ENCODE measurements at regions not wholly inside any gene's neighbourhood (a gene's known extent, or its start where the extent isn't known, plus 50 kb on each side); places are given as distances from the start of the nearest gene placed in this dataset.

GRCh38 chr18:70496353-70497294 is 207.8 kb downstream of the SOCS6 start:
- H3K4me1 ChIP-seq (ENCODE audit: control insufficient read depth in 2 of 3, insufficient read depth in 2 of 3, low read depth in 1 of 3, low read length in 3 of 3), result no peaks in the 10 kb centered on the region
- TF ChIP-seq CTCF (IDR thresholded peaks at IDR 0.05; ENCODE audit: borderline replicate concordance, extremely low read depth, insufficient read depth), result no peak
- no peak overlapping the region for H3K4me3 ChIP-seq (ENCODE audit: low read length in 3 of 3)
- H3K36me3 ChIP-seq (ENCODE audit: control insufficient read depth in 2 of 3, insufficient read depth in 3 of 3, low read length in 3 of 3), result no peaks in the 10 kb centered on the region
- H3K27ac ChIP-seq (ENCODE audit: low read depth in 2 of 2, low read length in 2 of 2), result no peak overlapping the region
- no peak for FAIRE-seq
- intact Hi-C loops (cut with DNase I), result no loop called here
- DNase-seq, result no peak
- no peaks in the 10 kb centered on the region for H3K27me3 ChIP-seq (ENCODE audit: control insufficient read depth, insufficient read depth, low read length)
- H3K9ac ChIP-seq (ENCODE audit: low read length in 3 of 3), result no peak overlapping the region
- H3K9me3 ChIP-seq (ENCODE audit: control insufficient read depth in 2 of 3, insufficient read depth in 1 of 3, low read length in 3 of 3), result no peaks in the 10 kb centered on the region

- TF ChIP-seq CTCF (IDR thresholded peaks at IDR 0.05; ENCODE audit: borderline replicate concordance, extremely low read depth, insufficient read depth), result no peak
- intact Hi-C loops (cut with DNase I), result no loop called here
- no peak for DNase-seq
- no peak overlapping the region for H3K4me3 ChIP-seq (ENCODE audit: low read length in 3 of 3)
- no peak overlapping the region for H3K9ac ChIP-seq (ENCODE audit: low read length in 3 of 3)
- no peaks in the 10 kb centered on the region for H3K4me1 ChIP-seq (ENCODE audit: control insufficient read depth in 2 of 3, insufficient read depth in 2 of 3, low read depth in 1 of 3, low read length in 3 of 3)
- no peaks in the 10 kb centered on the region for H3K27me3 ChIP-seq (ENCODE audit: control insufficient read depth, insufficient read depth, low read length)
- no peak for FAIRE-seq
- no peaks in the 10 kb centered on the region for H3K9me3 ChIP-seq (ENCODE audit: control insufficient read depth in 2 of 3, insufficient read depth in 1 of 3, low read length in 3 of 3)
- H3K27ac ChIP-seq (ENCODE audit: low read depth in 2 of 2, low read length in 2 of 2), result no peak overlapping the region
- no peaks in the 10 kb centered on the region for H3K36me3 ChIP-seq (ENCODE audit: control insufficient read depth in 2 of 3, insufficient read depth in 3 of 3, low read length in 3 of 3)
Measured at GRCh38 chr18:70494524-70494923, 205.7 kb downstream of the SOCS6 start.

GRCh38 chr18:70493461-70493860 is 204.6 kb downstream of the SOCS6 start:
- no peak for TF ChIP-seq CTCF (IDR thresholded peaks at IDR 0.05; ENCODE audit: borderline replicate concordance, extremely low read depth, insufficient read depth)
- intact Hi-C loops (cut with DNase I), result no loop called here
- H3K4me3 ChIP-seq (ENCODE audit: low read length in 3 of 3), result no peak overlapping the region
- no peak for FAIRE-seq
- H3K27ac ChIP-seq (ENCODE audit: low read depth in 2 of 2, low read length in 2 of 2), result no peak overlapping the region
- H3K9ac ChIP-seq (ENCODE audit: low read length in 3 of 3), result no peak overlapping the region
- H3K4me1 ChIP-seq (ENCODE audit: control insufficient read depth in 2 of 3, insufficient read depth in 2 of 3, low read depth in 1 of 3, low read length in 3 of 3), result no peaks in the 10 kb centered on the region
- H3K27me3 ChIP-seq (ENCODE audit: control insufficient read depth, insufficient read depth, low read length), result no peaks in the 10 kb centered on the region
- H3K9me3 ChIP-seq (ENCODE audit: control insufficient read depth in 2 of 3, insufficient read depth in 1 of 3, low read length in 3 of 3), result no peaks in the 10 kb centered on the region
- no peak for DNase-seq
- H3K36me3 ChIP-seq (ENCODE audit: control insufficient read depth in 2 of 3, insufficient read depth in 3 of 3, low read length in 3 of 3), result no peaks in the 10 kb centered on the region
